Lower lobe of right lung (tissue), 2 donors: ENCODE measurements at regions not wholly inside any gene's neighbourhood (a gene's known extent, or its start where the extent isn't known, plus 50 kb on each side); places are given as distances from the start of the nearest gene placed in this dataset.
A peak's percentile ranks its signal among the peaks of the same experiment; 100 is the strongest.

Source experiments
- ATAC-seq, 2 donors: fragments of 200-7000 bp; cut with Tn5 transposase; one replicate each; pipeline ENCODE4 v1.9.1; 2020 to 2022; ENCODE audit warnings: mild to moderate bottlenecking in 2 of 2, moderate library complexity in 2 of 2
- DNase-seq: peaks from one replicate; pipeline ENCODE4 v3.0.0-alpha.2; 2020
- H3K27ac ChIP-seq: fragments of 200-600 bp; one replicate; pipeline ENCODE4 v1.8.0; 2022
- H3K27me3 ChIP-seq: fragments of 200-600 bp; one replicate; pipeline ENCODE4 v1.8.0; 2022; ENCODE audit warnings: low read depth
- H3K36me3 ChIP-seq: fragments of 200-600 bp; one replicate; pipeline ENCODE4 v1.8.0; 2022; ENCODE audit warnings: mild to moderate bottlenecking
- H3K4me1 ChIP-seq: fragments of 200-600 bp; one replicate; pipeline ENCODE4 v1.8.0; 2022
- H3K4me3 ChIP-seq: fragments of 200-600 bp; one replicate; pipeline ENCODE4 v1.8.0; 2022; ENCODE audit warnings: mild to moderate bottlenecking
- H3K9me3 ChIP-seq: fragments of 200-600 bp; one replicate; pipeline ENCODE4 v1.8.0; 2022
- CTCF ChIP-seq: fragments of 200-600 bp; IDR thresholded peaks from one replicate; pipeline ENCODE4 v1.8.0; 2022; ENCODE audit warnings: antibody characterized with exemption, mild to moderate bottlenecking
- intact Hi-C: fragments of 100-400 bp; cut with DNase I; formaldehyde crosslinking; loops from one replicate; pipeline ENCODE4 v1.11.0; 2022
- donor health status: DM: no; HTN: yes; CAD: no; lungs with severe emphysema.

DNA sequence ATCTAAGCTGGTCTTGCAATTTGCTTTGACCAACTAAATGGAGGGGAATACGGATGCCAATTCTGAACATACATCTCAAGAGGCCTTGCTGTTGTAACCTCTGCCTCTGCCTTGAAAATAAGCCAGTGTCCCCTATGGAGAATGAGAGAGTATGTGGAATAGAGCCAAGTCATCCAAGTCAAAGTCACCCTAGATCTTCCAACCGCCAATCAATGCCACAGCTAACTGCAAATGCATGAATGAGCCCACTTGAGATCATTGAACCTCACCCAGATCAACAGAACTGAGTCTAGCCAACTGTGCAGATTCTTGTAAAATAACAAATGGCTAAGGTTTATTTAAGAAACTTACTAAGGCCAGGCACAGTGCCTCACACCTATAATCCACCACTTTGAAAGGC is 139.8 kb upstream of the TANK start:
- Histone ChIP-seq H3K9me3 (no peaks in the 10 kb centered on the region), H3K27ac (peak overlapping the region; percentile 27), H3K36me3 (no peaks in the 10 kb centered on the region), H3K4me3 (no peak overlapping the region), H3K4me1 (no peaks in the 10 kb centered on the region), H3K27me3 (no peaks in the 10 kb centered on the region)
- TF ChIP-seq CTCF = no peak
- intact Hi-C loops = no loop called here
- no peak for ATAC-seq
- no peak for DNase-seq

DNA sequence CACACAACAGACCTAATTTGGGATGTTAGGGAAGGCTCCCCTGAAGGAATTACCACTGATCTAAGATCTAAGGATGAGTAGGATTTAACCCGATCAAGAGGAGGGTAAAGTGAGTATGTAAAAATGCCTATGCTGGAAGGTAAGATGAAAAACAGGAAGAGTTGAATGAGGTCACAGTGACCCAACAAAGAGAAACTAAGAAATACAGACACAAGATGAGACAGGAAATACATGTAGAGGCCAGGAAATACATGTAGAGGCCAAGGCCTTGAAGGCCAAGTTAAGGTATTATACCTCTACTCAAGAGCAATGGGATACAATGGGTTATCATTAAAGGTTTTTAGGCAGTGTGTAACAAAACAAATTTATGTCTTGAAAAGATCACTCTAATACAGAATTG is 131.6 kb upstream of the TANK start:
- Histone ChIP-seq H3K4me3 (no peak overlapping the region), H3K4me1 (no peaks in the 10 kb centered on the region), H3K36me3 (no peaks in the 10 kb centered on the region), H3K27ac (no peak overlapping the region), H3K27me3 (no peaks in the 10 kb centered on the region), H3K9me3 (no peaks in the 10 kb centered on the region)
- no peak for TF ChIP-seq CTCF
- no peak for DNase-seq
- intact Hi-C loops = no loop called here
- no peak for ATAC-seq

GRCh38 chr2:161029321-161029720 is 130.9 kb upstream of the TANK start:
- H3K27me3 ChIP-seq = no peaks in the 10 kb centered on the region
- no peak overlapping the region for H3K27ac ChIP-seq
- H3K36me3 ChIP-seq = no peaks in the 10 kb centered on the region
- DNase-seq (no peak), ATAC-seq (no peak)
- no peak for TF ChIP-seq CTCF
- H3K4me1 ChIP-seq = no peaks in the 10 kb centered on the region
- no peak overlapping the region for H3K4me3 ChIP-seq
- no peaks in the 10 kb centered on the region for H3K9me3 ChIP-seq
- intact Hi-C loops = no loop called here

- intact Hi-C loops = no loop called here
- Histone ChIP-seq H3K36me3 (no peaks in the 10 kb centered on the region), H3K4me3 (no peak overlapping the region), H3K27me3 (no peaks in the 10 kb centered on the region), H3K4me1 (no peaks in the 10 kb centered on the region), H3K9me3 (no peaks in the 10 kb centered on the region), H3K27ac (peak overlapping the region; percentile 18)
- no peak for TF ChIP-seq CTCF
- no peak for DNase-seq
- ATAC-seq = peak; percentile 68 to 78
These were observed 129.8 kb upstream of the TANK start for GRCh38 chr2:161030260-161031063.

DNA sequence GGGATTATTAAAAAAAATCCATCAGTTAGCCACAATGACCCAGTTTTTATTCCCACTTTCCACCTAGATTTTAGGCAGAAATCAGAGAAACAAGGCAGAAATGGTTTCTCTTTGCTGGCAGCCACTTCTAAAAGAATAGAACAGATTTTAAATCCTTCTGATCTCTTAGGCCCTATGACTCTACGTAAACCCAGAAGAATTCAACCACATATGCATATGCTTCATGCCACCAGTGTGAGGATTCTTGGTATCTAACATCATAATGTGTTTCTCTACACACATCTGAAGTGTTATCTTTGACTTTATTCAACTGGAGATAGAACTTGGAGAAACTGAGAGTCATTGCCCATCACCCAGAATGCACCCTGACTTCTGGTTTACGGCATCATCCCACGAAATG is 128.7 kb upstream of the TANK start:
- Histone ChIP-seq H3K4me1 (no peaks in the 10 kb centered on the region), H3K36me3 (no peaks in the 10 kb centered on the region), H3K27me3 (no peaks in the 10 kb centered on the region), H3K27ac (peak overlapping the region; percentile 18), H3K4me3 (no peak overlapping the region), H3K9me3 (no peaks in the 10 kb centered on the region)
- no peak for TF ChIP-seq CTCF
- DNase-seq (no peak), ATAC-seq (no peak)
- intact Hi-C loops = no loop called here
